Activated CD8-positive, alpha-beta memory T cell treated with anti-CD3 and anti-CD28 coated beads, Interleukin-2, amount 50 U/mL, for 24 hours (primary cell): ENCODE measurements at regions not wholly inside any gene's neighbourhood (a gene's known extent, or its start where the extent isn't known, plus 50 kb on each side); places are given as distances from the start of the nearest gene placed in this dataset.
"Not testable (repeated sequence)": the region's sequence is repeated elsewhere in the genome, so short reads cannot be mapped to it uniquely, and the experiment has no call there.

Experiments
- DNase-seq: peaks from one replicate; pipeline ENCODE4 v3.0.0-alpha.2; 2020; ENCODE audit errors: extremely low read depth

DNA sequence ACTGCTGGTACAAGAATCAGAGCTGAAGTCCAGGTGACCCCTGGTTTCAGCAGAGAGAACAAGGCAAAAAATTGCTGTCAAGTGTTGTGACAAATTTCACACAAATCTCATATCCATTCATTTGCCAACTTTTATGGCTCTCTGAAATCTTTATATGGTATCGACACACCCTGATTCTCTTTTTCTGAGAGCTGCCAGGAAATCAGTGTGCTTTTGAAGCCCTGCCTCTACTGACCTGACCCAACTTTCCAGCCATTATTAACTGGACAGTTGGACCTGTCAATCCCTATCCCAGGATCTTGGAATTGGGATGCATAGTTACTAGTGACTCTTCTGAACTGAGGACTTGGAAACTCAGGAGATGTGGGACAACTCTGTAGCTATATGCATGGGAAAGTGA, 288.2 kb upstream of the GADL1 start:
- DNase-seq, result no peak

DNA sequence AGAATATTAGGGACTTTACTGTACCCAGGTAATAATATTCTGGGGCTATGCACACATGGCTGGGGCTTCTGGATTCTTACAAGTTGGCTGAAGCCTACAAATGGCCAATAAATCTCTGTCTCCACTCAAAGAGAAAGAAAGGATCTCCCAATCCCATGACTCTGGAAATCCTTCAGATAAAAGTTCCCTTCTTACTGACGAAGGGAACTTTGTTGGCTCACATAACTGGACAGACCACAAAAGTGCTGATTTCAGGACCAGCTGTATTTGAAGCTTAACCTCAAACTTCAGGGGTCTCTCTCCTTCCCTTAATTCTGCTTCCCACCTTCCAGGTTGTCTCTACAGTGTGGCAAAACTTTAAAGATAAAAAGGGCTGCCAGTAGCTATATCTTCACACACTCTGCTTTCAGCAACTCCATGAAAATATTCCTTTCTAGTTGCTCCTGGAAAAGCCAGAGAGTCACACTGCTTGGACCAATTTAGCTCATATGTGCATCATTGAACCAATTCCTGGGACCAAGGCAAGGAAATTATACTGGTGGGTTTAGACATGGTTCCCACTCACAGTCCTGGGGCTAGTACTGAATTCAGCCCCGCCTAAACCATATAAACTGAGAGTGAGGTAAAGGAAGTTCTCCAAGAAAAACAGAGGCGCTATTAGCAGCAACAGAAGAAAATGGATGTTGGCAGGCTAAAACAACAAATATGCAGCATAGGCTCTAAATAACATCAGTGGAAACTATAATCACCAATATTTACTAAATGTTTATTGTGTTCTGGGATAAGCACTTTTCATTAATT, 290.0 kb upstream of the GADL1 start:
- no peak for DNase-seq

DNA sequence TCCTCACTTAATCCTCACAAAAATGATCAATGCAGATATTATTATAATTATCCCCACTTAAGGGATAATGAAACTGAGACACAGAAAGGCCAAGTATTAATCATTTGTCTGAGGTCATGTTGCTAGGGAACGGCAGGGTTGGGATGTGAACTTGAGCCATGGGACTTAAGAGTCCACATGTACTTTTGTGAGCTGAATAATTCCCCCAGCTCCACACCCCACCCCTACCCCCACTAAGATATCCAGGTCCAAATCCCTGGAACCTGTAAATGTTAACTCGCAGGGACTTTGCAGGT, 290.5 kb upstream of the GADL1 start:
- no peak for DNase-seq

DNA sequence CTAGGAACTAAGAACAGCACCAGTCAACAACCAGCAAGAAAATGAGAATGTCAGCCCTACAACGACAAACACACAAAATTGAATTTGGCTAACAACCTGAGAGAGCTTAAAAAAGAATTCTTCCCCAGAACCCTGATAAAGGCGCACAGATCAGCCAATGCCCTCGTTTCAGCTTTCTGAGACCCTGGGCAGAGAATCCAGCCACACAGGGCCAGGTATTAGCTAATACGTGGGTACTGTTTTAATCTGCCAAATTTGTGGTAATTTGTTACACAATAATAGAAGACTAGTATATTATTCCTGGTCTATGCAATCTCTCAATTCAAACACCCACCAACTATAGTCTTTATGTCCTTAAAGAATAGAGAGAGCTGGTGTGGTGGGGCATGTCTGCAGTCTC, 291.6 kb upstream of the GADL1 start:
- no peak for DNase-seq

DNA sequence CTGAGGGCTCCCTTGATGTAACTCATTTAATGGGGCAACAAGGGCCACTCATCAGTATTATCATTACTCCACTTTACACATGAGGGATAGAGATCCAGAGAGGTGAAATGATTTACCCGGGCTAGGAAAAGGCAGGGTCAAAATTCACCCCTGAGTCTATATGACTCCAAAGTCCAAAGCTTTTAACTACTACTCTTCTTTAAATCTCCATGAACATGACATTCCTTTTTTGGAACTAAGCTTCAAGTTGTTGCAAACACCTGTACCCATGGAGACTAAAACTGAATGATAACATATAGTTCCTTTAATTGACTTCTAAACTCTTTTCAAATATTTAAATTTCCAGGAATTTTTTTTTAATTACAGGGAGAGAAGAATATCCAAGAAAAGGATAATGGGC, 292.9 kb upstream of the GADL1 start:
- no peak for DNase-seq

DNA sequence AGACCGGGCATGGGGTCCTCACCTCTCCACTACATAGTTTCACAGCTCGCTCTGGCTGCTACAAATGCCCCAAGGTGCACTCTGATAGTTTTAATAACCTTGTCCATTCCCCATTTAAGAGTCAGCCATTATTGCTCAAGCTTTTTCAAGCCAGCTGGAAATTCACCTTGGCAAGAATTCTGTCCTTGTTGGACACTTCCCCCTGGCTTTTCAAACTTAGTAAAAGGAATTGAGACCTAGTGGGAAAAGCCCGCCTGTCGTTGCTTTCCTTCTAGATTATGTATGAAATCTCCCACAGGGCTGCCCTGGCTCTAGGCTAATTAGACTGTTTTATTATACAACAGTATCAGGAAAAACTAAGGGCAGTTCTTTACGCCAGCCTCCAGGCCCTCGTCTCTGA, 293.7 kb upstream of the GADL1 start:
- no peak for DNase-seq

DNA sequence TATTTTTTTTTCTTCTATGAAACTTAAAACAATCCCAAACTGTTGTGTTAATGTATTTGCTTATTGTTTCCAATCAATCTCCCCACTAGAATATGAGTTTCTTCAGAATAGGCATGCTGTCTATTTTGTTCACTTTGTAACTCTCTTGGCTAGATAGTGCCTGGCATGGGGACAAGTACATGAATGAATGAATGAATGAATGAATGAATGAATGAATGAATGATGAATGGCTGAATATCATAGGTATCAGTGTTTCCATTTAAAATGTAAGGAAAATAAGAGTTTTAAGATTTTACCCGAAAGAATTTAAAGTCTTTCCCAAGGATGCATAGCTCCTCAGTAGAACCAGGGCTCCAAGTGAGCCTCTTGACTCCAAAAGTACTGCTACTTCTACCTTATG, 294.9 kb upstream of the GADL1 start:
- no peak for DNase-seq

DNA sequence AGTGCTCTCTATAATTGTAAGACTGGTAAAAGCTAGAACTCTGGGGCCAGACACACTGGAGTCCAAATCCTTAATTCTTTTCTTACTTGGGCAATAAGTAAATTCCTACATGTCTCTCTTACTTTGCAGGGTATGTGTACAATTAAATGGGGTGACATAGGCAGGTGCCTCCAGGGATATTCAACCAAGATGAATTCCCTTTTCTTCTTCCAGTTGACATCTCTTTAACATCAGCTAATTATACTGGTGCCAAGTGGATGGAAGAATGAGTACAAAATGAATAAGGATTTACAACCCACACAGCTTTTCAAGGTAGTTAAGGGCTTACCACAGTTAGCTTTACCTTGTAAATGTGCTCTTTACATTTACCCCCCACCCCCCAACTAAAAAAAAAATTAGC, 295.5 kb upstream of the GADL1 start:
- DNase-seq, result no peak

DNA sequence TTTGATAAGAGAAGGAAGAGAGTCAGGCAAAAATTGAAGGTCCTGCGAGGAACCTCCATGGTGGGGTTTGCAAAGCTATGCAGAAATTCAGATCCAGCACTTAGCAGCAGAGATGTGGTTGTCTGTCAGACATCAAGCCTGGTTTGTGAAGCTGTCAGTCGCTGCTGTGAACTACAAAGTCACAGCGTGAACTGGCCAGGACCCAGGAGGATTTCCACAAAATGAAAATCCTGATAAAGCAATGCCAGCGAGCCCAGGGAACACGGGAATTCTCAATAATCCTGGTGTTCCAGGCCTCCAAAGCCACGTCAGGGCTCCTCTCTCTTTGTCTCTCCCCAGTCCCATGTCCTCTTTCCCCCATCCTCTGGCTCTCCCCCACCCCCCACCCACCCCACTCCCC, 296.9 kb upstream of the GADL1 start:
- DNase-seq, result no peak

DNA sequence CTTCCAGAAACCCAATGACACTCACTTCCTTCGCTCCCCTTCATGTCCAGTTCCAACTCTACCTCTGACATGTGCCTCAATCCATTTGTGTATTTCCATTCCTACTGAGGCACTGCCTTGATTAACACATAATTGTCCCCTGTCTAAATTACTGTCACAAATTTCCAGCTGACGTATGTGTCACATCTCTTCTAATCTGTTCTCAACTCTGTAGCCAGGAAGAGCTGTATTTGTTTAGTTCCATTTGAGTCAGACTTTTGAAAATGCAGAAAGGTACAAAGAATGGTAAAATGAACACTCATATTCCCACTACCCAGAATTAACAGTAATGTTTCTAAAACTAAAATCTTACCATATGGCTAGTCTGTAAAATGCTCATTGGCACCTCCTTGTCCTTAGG, 299.0 kb upstream of the GADL1 start:
- DNase-seq, result no peak

DNA sequence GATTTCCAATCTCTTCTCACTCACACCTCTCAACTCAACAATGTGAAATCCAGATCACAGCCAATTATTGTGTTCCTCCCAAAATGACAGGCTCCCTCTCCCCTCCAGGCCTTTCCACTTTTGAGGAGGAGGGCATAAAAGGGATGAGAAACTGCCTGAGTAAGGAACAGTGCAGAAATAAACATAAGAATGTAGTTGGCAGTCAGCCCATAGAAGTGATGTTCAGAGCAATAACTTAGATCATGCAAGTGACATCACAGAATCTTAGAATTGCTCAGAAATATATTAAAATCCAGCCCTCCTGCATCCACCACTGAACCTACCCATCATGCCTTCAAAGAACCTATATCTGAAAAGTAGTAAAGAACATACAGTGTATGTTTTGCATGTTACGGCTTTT, 299.4 kb upstream of the GADL1 start:
- no peak for DNase-seq

DNA sequence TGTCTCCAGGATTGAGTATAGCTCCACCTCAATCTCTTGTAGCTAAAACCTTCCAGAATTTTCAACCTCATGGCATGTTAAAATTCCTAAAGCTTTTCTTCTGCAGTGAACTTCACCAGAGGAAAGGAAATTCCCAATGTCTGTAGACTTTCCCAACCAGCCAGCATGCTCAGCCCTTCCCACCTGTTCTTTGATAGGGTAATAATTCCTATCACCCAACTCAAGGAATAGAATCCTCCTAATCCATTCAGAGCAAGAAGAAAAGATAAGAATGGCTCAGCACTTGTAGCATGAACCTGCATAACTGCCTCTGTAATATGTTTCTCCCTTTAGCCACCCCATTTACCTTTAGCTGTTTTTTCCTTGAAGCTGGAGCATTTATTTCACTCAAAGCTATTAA, 301.8 kb upstream of the GADL1 start:
- DNase-seq, result no peak

DNA sequence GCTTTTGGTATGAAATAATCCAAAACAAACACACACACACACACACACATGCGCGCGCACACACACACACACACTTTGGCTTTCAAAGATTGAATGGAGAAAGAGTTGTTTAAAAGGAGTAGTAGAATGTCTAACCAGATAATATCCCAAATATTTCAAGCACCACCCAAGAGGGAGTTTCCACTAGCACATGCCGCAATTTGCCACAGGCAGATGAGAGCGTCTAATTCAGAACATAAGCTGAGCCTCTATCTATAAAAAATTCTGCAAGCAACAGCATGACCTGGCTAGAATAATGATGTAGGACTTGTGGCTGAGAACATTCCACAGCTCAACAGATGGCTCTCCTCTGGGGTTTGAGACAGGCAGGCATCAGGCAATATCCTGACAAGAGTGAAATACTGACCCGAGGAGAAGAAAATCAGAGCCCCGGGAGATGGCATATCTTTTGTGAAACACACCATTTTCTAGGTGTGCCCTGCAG, 302.5 kb upstream of the GADL1 start:
- no peak for DNase-seq

DNA sequence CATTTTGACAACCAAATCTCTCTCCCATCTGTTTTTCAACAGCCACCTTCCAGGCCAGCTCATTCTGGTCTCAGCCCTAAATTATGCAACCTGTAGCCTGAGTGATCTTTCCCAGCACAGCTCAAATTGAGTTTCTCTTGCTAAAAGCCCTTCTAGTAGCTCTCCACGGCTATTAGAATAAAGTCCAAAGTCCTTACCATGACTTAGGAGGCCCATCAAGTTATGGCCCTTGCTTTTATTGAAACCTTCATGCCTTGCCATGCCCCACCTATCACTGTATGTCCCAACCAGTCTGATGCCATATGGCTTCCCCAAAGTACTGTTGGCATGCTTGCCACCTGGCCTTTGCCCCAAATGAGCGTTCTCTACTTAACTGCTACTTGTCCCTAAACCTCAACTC, 303.5 kb upstream of the GADL1 start:
- DNase-seq, result no peak

DNA sequence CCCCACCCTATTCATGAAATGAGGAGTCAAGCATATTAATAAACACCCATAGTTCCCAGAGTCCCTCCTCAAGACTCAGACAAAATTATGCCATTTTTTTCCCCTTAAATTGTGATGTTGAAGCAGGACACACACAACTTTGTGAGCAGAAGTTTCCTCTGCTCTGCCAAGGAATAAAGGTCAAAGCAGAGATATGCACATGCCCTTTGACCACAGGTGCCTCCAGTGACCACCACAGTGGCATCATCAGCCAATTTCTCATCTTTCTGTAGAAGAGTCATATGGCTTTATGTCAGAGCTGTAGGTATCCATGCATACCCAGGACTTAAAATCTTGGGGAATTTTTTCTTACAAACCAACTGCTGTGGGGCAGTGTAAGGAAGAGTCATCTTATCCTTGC, 304.4 kb upstream of the GADL1 start:
- no peak for DNase-seq

DNA sequence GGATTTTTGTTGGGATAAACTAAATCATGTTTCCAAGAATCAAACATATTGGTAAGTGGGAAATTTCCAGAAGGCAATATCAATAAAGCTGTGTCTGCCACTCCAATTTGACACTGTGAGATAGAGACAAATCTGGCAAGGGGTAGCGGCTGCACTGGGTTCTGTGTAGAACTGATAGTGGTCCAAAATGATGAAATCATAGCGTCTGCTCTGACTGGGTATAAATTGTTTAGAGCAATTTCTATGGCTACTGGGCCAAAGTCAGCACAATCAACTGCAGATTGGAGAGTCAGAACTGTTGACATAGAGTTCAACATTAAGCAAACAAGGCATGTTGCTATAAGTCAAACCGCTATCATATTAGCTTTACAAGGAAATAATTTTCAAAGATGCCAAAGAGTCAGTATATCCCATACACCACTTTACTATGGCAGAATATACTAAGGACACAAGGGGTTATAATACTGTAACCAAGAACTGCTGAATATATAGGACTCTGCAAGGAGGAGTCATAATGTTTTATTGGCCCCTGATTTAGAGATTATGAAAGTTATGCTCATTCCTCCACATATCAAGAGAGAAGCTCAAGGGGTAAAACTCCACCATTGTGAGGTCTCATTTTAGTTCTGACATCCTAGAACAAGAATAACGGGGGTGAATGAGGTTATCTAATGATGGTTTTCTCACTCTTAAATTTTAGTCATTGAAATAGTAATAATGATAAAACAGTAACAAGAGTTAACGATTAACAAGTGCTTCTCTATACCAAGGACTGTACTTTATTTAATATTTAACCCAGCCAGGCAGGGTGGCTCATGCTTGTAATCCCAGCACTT, 309.7 kb upstream of the GADL1 start:
- DNase-seq, result no peak

DNA sequence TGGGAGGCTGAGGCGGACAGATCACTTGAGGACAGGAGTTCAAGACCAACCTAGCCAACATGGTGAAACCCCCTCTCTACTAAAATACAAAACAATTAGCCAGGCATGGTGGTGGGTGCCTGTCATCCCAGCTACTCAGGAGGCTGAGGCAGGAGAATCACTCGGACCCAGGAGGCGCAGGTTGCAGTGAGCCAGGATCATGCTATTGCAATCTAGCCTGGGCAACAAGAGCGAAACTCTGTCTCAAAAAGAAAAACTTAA, 310.3 kb upstream of the GADL1 start:
- DNase-seq, result not testable (repeated sequence)

DNA sequence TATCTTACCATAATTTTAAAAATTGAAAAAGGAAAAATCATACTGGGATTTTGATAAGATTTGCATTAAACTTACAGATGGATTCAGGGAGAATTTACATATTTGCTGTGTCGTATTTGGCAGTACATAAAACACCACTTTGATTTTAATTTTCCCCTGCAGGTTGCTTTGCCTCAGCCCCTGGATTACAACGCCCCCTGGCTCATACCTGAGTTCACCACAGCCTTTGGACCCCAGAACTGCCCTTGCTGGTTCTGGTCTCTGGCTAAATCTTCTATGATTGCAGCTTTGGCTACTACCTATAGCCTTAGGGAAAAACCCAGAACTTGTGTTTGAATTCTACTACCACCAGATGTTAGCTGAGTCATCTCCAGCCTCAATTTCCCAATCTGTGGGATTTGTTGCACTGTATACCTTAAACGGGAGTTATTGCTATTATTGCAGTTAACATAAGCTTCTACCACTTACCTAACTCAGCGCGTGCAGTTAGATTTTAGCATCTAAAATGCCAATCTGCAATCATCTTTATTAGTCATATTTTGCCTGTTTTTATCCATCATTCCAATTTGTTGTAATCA, 315.7 kb upstream of the GADL1 start:
- no peak for DNase-seq

DNA sequence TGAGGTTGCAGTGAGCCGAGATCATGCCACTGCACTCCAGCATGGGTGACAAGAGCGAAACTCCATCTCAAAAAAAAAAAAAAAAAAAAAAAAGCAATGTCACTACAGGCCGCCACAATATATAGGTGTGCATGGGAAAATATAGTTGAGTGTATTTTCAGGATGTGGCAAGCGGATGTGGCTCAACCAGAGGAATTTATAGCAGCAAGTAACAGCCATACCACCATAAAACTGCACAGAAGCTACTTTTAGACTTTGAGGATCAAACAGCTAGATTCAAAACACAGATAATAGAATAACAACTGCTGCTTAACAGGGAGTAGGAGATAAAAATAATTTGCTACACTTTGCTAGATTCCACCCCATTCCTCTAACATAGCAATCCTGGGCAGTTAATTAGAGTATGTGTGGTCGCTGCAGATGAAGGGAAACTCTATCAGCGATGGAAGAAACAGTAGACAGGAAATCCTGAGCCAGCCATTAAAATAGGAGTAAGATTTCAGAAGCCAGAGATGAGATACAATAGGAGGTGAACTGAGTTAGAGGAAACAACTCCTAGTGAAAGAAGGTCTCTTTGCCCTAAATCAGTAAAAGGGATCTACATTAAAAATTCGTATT, 318.7 kb upstream of the STT3B start:
- DNase-seq, result no peak

DNA sequence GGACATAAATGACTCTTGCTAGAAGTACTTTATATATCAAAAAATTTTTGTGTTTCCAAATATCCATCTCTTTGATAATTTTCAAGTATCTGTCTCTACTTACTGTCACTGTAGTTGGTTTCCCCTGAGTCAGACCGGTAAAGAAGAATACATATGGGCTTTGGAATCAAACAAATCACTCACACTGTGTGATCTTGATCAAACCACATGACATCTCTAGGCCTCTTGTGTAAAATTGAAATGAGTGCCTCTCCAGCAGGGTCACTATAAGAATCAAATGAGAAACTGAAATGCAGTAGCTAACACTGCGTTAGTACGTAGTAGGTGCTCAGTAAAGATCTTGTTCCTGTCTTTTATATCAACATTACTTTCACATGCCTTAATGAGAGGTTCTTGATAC, 314.6 kb upstream of the STT3B start:
- no peak for DNase-seq

DNA sequence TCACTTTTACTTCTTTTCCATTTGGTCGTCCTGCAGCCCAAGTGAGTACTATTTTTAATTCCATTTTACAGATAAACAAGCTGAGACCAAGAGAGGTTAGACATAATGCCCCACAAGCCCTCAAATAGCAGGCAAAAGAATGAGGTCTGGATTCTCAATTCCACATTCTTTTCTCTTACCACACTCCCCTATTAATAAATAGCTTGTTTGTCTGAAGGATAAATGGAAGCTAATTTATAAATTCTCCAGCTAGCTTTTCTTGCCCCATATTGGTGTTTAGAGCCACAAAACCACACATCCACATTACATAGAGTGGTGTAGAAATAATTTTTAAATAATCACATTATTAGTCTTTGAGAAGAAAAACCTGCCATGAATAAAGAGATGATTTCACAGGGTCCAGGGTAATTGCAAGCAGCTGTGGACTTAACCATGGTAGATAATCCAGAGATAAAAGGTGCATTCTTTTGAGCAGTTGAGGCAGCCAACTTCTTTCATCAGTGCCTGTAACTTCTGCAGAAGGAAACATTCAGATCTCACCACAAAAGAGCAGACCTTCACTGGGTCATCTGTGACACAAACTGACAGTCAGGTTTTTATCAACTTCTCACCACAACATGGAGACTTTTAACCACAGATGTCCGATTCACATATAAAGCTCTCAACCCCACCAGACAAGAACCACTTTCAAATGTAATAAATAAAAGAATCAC, 313.4 kb upstream of the STT3B start:
- no peak for DNase-seq

DNA sequence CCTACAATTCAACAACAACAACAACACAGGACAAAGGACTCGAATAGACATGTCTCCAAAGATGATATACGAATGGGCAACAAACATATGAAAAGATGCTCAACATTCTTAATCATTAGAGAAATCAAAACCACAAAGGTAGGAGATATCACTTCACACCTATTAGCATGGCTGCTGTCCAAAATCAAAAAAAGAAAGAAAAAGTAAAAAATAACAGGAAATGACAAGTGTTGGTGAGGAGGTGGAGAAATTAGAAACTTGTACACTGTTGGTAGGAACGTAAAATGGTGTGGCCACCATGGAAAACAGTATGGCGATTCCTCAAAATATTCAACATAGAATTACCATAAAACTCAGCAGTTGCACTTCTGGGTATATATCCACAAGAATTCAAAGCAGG, 312.3 kb upstream of the STT3B start:
- no peak for DNase-seq
